Astrocyte (in vitro differentiated cells and primary cell): ENCODE measurements at regions not wholly inside any gene's neighbourhood (a gene's known extent, or its start where the extent isn't known, plus 50 kb on each side); places are given as distances from the start of the nearest gene placed in this dataset.

Experiments used
- DNase-seq: peaks from one replicate; pipeline ENCODE4 v3.0.0-alpha.2; 2010; ENCODE audit warnings: low read depth
- FAIRE-seq: peaks from 2 replicates; lab custom pipeline; 2011; peaks lifted over from hg19 to GRCh38; lab: Jason Lieb, UNC
- H2AFZ ChIP-seq: 2 replicates; pipeline ENCODE4 v1.6.0; 2012; ENCODE audit warnings: low read depth, low read length, inconsistent platforms
- H3K27ac ChIP-seq: 2 replicates; pipeline ENCODE4 v1.5.1; 2011; ENCODE audit warnings: low read depth, low read length, inconsistent platforms
- H3K27me3 ChIP-seq: 2 replicates; pipeline ENCODE4 v1.6.0; 2011; ENCODE audit warnings: low read length, inconsistent platforms; ENCODE audit not compliant: insufficient read depth
- H3K36me3 ChIP-seq: 2 replicates; pipeline ENCODE4 v1.5.1; 2011; ENCODE audit warnings: low read length, inconsistent platforms; ENCODE audit not compliant: insufficient read depth
- H3K4me1 ChIP-seq: 2 replicates; pipeline ENCODE4 v1.5.1; 2011; ENCODE audit warnings: low read length, inconsistent platforms; ENCODE audit not compliant: insufficient read depth
- H3K4me2 ChIP-seq: 2 replicates; pipeline ENCODE4 v1.6.0; 2012; ENCODE audit warnings: low read length, inconsistent platforms
- H3K4me3 ChIP-seq: 2 replicates; pipeline ENCODE4 v1.5.1; 2011; ENCODE audit warnings: low read depth, mild to moderate bottlenecking, low read length, inconsistent platforms; ENCODE audit not compliant: insufficient read depth
- H3K79me2 ChIP-seq: 2 replicates; pipeline ENCODE4 v1.6.0; 2012; ENCODE audit warnings: mild to moderate bottlenecking, low read length, inconsistent platforms; ENCODE audit not compliant: insufficient read depth
- H3K9ac ChIP-seq: 2 replicates; pipeline ENCODE4 v1.6.0; 2012; ENCODE audit warnings: mild to moderate bottlenecking, low read length, inconsistent platforms
- H3K9me3 ChIP-seq: 2 replicates; pipeline ENCODE4 v1.5.1; 2012; ENCODE audit warnings: low read depth, mild to moderate bottlenecking, low read length, inconsistent platforms; ENCODE audit not compliant: insufficient read depth
- H4K20me1 ChIP-seq: 2 replicates; pipeline ENCODE4 v1.6.0; 2012; ENCODE audit warnings: low read length, inconsistent platforms; ENCODE audit not compliant: insufficient read depth
- H3K27ac Mint-ChIP-seq: one replicate; pipeline ENCODE4 v1.8.0; 2021; ENCODE audit warnings: mild to moderate bottlenecking, mixed read lengths; ENCODE audit not compliant: unreplicated experiment
- H3K27me3 Mint-ChIP-seq: one replicate; pipeline ENCODE4 v1.8.0; 2021; ENCODE audit warnings: low read depth, mixed read lengths; ENCODE audit not compliant: unreplicated experiment
- H3K36me3 Mint-ChIP-seq: one replicate; pipeline ENCODE4 v1.8.0; 2021; ENCODE audit warnings: low read depth, mixed read lengths; ENCODE audit not compliant: unreplicated experiment
- H3K4me1 Mint-ChIP-seq: one replicate; pipeline ENCODE4 v1.8.0; 2021; ENCODE audit warnings: low read depth, mixed read lengths; ENCODE audit not compliant: unreplicated experiment
- H3K4me3 Mint-ChIP-seq: one replicate; pipeline ENCODE4 v1.8.0; 2021; ENCODE audit warnings: mild to moderate bottlenecking, moderate library complexity, mixed read lengths; ENCODE audit not compliant: unreplicated experiment
- H3K9me3 Mint-ChIP-seq: one replicate; pipeline ENCODE4 v1.8.0; 2021; ENCODE audit warnings: mild to moderate bottlenecking, mixed read lengths; ENCODE audit not compliant: unreplicated experiment
- CTCF ChIP-seq: IDR thresholded peaks from 2 replicates; pipeline ENCODE4 v1.5.1; 2011; ENCODE audit warnings: low read depth, mild to moderate bottlenecking, inconsistent platforms, low read length, moderate library complexity; ENCODE audit not compliant: insufficient read depth
- EZH2 ChIP-seq: IDR thresholded peaks from 2 replicates; pipeline ENCODE4 v1.6.1; 2012; ENCODE audit warnings: mild to moderate bottlenecking, low read length, inconsistent platforms; ENCODE audit not compliant: insufficient read depth

- H2AFZ ChIP-seq, result no peak overlapping the region
- H3K9ac ChIP-seq, result no peak overlapping the region
- H3K4me1 ChIP-seq, result no peaks in the 10 kb centered on the region
- no peaks in the 10 kb centered on the region for H3K27me3 ChIP-seq
- no peak overlapping the region for H3K27ac ChIP-seq
- Mint-ChIP-seq H3K4me3 (no peak overlapping the region), H3K27me3 (no peaks in the 10 kb centered on the region), H3K4me1 (peaks cover 4% of the 10 kb centered on the region), H3K9me3 (no peaks in the 10 kb centered on the region), H3K27ac (no peak overlapping the region), H3K36me3 (no peaks in the 10 kb centered on the region)
- no peak overlapping the region for H3K4me3 ChIP-seq
- H3K9me3 ChIP-seq, result no peaks in the 10 kb centered on the region
- no peaks in the 10 kb centered on the region for H3K36me3 ChIP-seq
- no peaks in the 10 kb centered on the region for H3K79me2 ChIP-seq
- DNase-seq, result peak; percentile 36
- no peak overlapping the region for H3K4me2 ChIP-seq
- no peaks in the 10 kb centered on the region for H4K20me1 ChIP-seq
- no peak for FAIRE-seq
- TF ChIP-seq CTCF (no peak), EZH2 (no peak)
These were observed 443.9 kb upstream of the ZNF804A start for GRCh38 chr2:184154438-184154837.

- Histone ChIP-seq H3K9ac (no peak overlapping the region), H4K20me1 (no peaks in the 10 kb centered on the region), H2AFZ (no peak overlapping the region), H3K4me3 (no peak overlapping the region), H3K27ac (no peak overlapping the region), H3K4me2 (no peak overlapping the region), H3K36me3 (no peaks in the 10 kb centered on the region), H3K4me1 (no peaks in the 10 kb centered on the region), H3K79me2 (no peaks in the 10 kb centered on the region), H3K9me3 (no peaks in the 10 kb centered on the region), H3K27me3 (no peaks in the 10 kb centered on the region)
- no peaks in the 10 kb centered on the region for H3K27me3 Mint-ChIP-seq
- no peak for TF ChIP-seq CTCF
- no peak for TF ChIP-seq EZH2
- no peak overlapping the region for H3K27ac Mint-ChIP-seq
- no peaks in the 10 kb centered on the region for H3K36me3 Mint-ChIP-seq
- no peak for FAIRE-seq
- no peak overlapping the region for H3K4me3 Mint-ChIP-seq
- H3K9me3 Mint-ChIP-seq, result no peaks in the 10 kb centered on the region
- peaks cover 4% of the 10 kb centered on the region for H3K4me1 Mint-ChIP-seq
- no peak for DNase-seq
These were observed 442.5 kb upstream of the ZNF804A start for GRCh38 chr2:184155791-184156190.

GRCh38 chr2:184157141-184157540 is 441.2 kb upstream of the ZNF804A start:
- no peak for FAIRE-seq
- no peaks in the 10 kb centered on the region for H3K79me2 ChIP-seq
- Mint-ChIP-seq H3K4me3 (no peak overlapping the region), H3K9me3 (no peaks in the 10 kb centered on the region), H3K4me1 (peaks cover 4% of the 10 kb centered on the region), H3K27ac (no peak overlapping the region), H3K27me3 (no peaks in the 10 kb centered on the region), H3K36me3 (no peaks in the 10 kb centered on the region)
- no peak overlapping the region for H3K9ac ChIP-seq
- no peak overlapping the region for H3K27ac ChIP-seq
- H3K9me3 ChIP-seq, result no peaks in the 10 kb centered on the region
- no peaks in the 10 kb centered on the region for H4K20me1 ChIP-seq
- no peak overlapping the region for H2AFZ ChIP-seq
- H3K4me3 ChIP-seq, result no peak overlapping the region
- H3K4me1 ChIP-seq, result no peaks in the 10 kb centered on the region
- no peaks in the 10 kb centered on the region for H3K27me3 ChIP-seq
- no peaks in the 10 kb centered on the region for H3K36me3 ChIP-seq
- H3K4me2 ChIP-seq, result no peak overlapping the region
- TF ChIP-seq EZH2, result no peak
- no peak for TF ChIP-seq CTCF
- DNase-seq, result no peak
